IMR-90 (cell line): ENCODE measurements at regions not wholly inside any gene's neighbourhood (a gene's known extent, or its start where the extent isn't known, plus 50 kb on each side); places are given as distances from the start of the nearest gene placed in this dataset.

Experiments
- ATAC-seq: fragments of 200-7000 bp; cut with Tn5 transposase; 2 replicates; pipeline ENCODE4 v1.9.1; 2020; ENCODE audit warnings: low read depth, mild to moderate bottlenecking, moderate library complexity
- BruUV-seq: library from RNA; stranded (reverse); fragments of 400-500 nt; replicated peaks from 2 replicates; lab custom pipeline; 2021; lab: Mats Ljungman, UMichigan
- CTCF ChIA-PET: fragments of 300-600 bp; formaldehyde crosslinking; extraction: SDS; loops from one replicate; lab custom pipeline; 2021; ENCODE audit warnings: antibody characterized with exemption; lab: Yijun Ruan, JAX
- POLR2A ChIA-PET: fragments of 300-600 bp; sonication (Branson Sonifier 250); formaldehyde crosslinking; loops from one replicate; lab custom pipeline; 2022; ENCODE audit warnings: antibody characterized with exemption; ENCODE audit not compliant: unreplicated experiment; lab: Charles Lee
- DNase-seq: peaks from one replicate; pipeline ENCODE4 v3.0.0; 2013
- H2AFZ ChIP-seq: replicated peaks from 2 replicates; pipeline ENCODE3; 2013; ENCODE audit warnings: low read length, mild to moderate bottlenecking; ENCODE audit not compliant: poor library complexity
- H2AK5ac ChIP-seq: 2 replicates; pipeline ENCODE4 v1.6.1; 2013; ENCODE audit warnings: low read depth, low read length, inconsistent platforms
- H2AK9ac ChIP-seq: replicated peaks from 2 replicates; pipeline ENCODE3; 2013; ENCODE audit warnings: mild to moderate bottlenecking, low read depth, low read length, moderate library complexity; ENCODE audit not compliant: poor library complexity
- H2BK120ac ChIP-seq: 2 replicates; pipeline ENCODE4 v1.6.1; 2013; ENCODE audit warnings: low read depth, low read length, inconsistent platforms
- H2BK15ac ChIP-seq: 3 replicates; pipeline ENCODE4 v1.6.1; 2013; ENCODE audit warnings: low read depth, low read length, inconsistent platforms
- H2BK20ac ChIP-seq: 2 replicates; pipeline ENCODE4 v1.6.1; 2013; ENCODE audit warnings: low read depth, mild to moderate bottlenecking, inconsistent platforms, low read length, moderate library complexity
- H2BK5ac ChIP-seq: 2 replicates; pipeline ENCODE4 v1.6.1; 2013; ENCODE audit warnings: mild to moderate bottlenecking, low read depth, low read length, inconsistent platforms; ENCODE audit not compliant: poor library complexity, severe bottlenecking
- H3K14ac ChIP-seq: replicated peaks from 2 replicates; pipeline ENCODE4 v1.6.1; 2013; ENCODE audit warnings: low read depth, low read length, inconsistent platforms
- H3K18ac ChIP-seq: 2 replicates; pipeline ENCODE4 v1.6.1; 2013; ENCODE audit warnings: low read depth, low read length, control low read depth
- H3K23ac ChIP-seq: 2 replicates; pipeline ENCODE4 v1.6.1; 2013; ENCODE audit warnings: low read depth, low read length, inconsistent platforms
- H3K27ac ChIP-seq: 2 replicates; pipeline ENCODE4 v1.5.1; 2013; ENCODE audit warnings: mild to moderate bottlenecking, control low read depth, low read length; ENCODE audit not compliant: insufficient read depth
- H3K27me3 ChIP-seq: 2 replicates; pipeline ENCODE4 v1.6.1; 2013; ENCODE audit warnings: low read length; ENCODE audit not compliant: control insufficient read depth, insufficient read depth
- H3K36me3 ChIP-seq: 2 replicates; pipeline ENCODE4 v1.6.1; 2013; ENCODE audit warnings: low read length, mixed read lengths; ENCODE audit not compliant: control insufficient read depth, insufficient read depth
- H3K4ac ChIP-seq: 2 replicates; pipeline ENCODE4 v1.6.1; 2013; ENCODE audit warnings: low read depth, low read length, inconsistent platforms
- H3K4me1 ChIP-seq: 2 replicates; pipeline ENCODE4 v1.6.1; 2013; ENCODE audit warnings: low read length, mixed read lengths; ENCODE audit not compliant: control insufficient read depth, insufficient read depth
- H3K4me2 ChIP-seq: 2 replicates; pipeline ENCODE4 v1.6.1; 2013; ENCODE audit warnings: low read depth, mild to moderate bottlenecking, control low read depth, low read length, moderate library complexity
- H3K4me3 ChIP-seq: 2 replicates; pipeline ENCODE4 v1.5.1; 2013; ENCODE audit warnings: low read depth, mild to moderate bottlenecking, control low read depth, low read length, moderate library complexity; ENCODE audit not compliant: insufficient read depth
- H3K56ac ChIP-seq: 2 replicates; pipeline ENCODE4 v1.6.1; 2013; ENCODE audit warnings: low read length, inconsistent platforms; ENCODE audit not compliant: insufficient read depth; ENCODE audit errors: extremely low read depth
- H3K79me1 ChIP-seq, 2 experiments: 2 replicates each; pipeline ENCODE4 v1.6.1; 2013; ENCODE audit warnings: low read length in 2 of 2, inconsistent platforms in 1 of 2, low read depth in 1 of 2
- H3K9ac ChIP-seq: 2 replicates; pipeline ENCODE4 v1.6.1; 2013; ENCODE audit warnings: low read depth, low read length, control low read depth
- H3K9me1 ChIP-seq: 2 replicates; pipeline ENCODE4 v1.6.1; 2013; ENCODE audit warnings: low read length, inconsistent platforms; ENCODE audit not compliant: insufficient read depth
- H3K9me3 ChIP-seq: 2 replicates; pipeline ENCODE4 v1.6.1; 2013; ENCODE audit warnings: low read length; ENCODE audit not compliant: control insufficient read depth, insufficient read depth
- H4K20me1 ChIP-seq: 2 replicates; pipeline ENCODE4 v1.6.1; 2013; ENCODE audit warnings: low read length, inconsistent platforms; ENCODE audit not compliant: insufficient read depth
- H4K5ac ChIP-seq: 2 replicates; pipeline ENCODE4 v1.6.1; 2013; ENCODE audit warnings: mild to moderate bottlenecking, low read depth, low read length, control low read depth
- H4K8ac ChIP-seq, 2 experiments: 2 replicates each; pipeline ENCODE4 v1.6.1; 2013; ENCODE audit warnings: low read depth in 2 of 2, low read length in 2 of 2, control low read depth in 1 of 2, inconsistent platforms in 1 of 2
- H4K91ac ChIP-seq: 2 replicates; pipeline ENCODE4 v1.6.1; 2013; ENCODE audit warnings: low read depth, low read length, inconsistent platforms; ENCODE audit not compliant: insufficient read depth
- CEBPB ChIP-seq: IDR thresholded peaks from 2 replicates; pipeline ENCODE4 v1.6.1; 2012; ENCODE audit warnings: low read depth, low read length, improper control_type of control experiment
- NFE2L2 ChIP-seq: fragments of 150-350 bp; IDR thresholded peaks from 2 replicates; pipeline ENCODE4 v1.6.1; 2016; ENCODE audit warnings: low read depth, mild to moderate bottlenecking, low read length
- POLR2A ChIP-seq: IDR thresholded peaks from 2 replicates; pipeline ENCODE4 v1.6.1; 2012; ENCODE audit warnings: mild to moderate bottlenecking, low read depth, low read length
- RAD21 ChIP-seq: IDR thresholded peaks from 2 replicates; pipeline ENCODE4 v1.6.1; 2012; ENCODE audit warnings: low read length, improper control_type of control experiment
- SMC3 ChIP-seq: fragments of 150-350 bp; IDR thresholded peaks from 2 replicates; pipeline ENCODE4 v1.6.1; 2016; ENCODE audit warnings: low read depth, mild to moderate bottlenecking, antibody characterized with exemption, low read length, moderate library complexity
- WGBS, 2 experiments: methylation state at CpG; one replicate each; pipeline versions ENCODE4 v1.1.5 to v1.1.7; 2013; ENCODE audit warnings: missing lambda C conversion rate in 2 of 2; ENCODE audit not compliant: insufficient read length in 1 of 2; ENCODE audit errors: extremely low coverage in 2 of 2; 5-methylcytosine and 5-hydroxymethylcytosine counted together
- dilution Hi-C: fragments of 300-500 bp; cut with HindIII; formaldehyde crosslinking; loops from one replicate; pipeline ENCODE4 v1.14.3; 2018; ENCODE audit warnings: low sequenced_read_pairs; ENCODE audit not compliant: unreplicated experiment
- in situ Hi-C: fragments of 300-500 bp; cut with MboI; formaldehyde crosslinking; loops from 3 replicates; pipeline ENCODE4 v1.14.3; 2019; ENCODE audit warnings: low sequenced_read_pairs, inconsistent platforms, mixed read lengths
- intact Hi-C: fragments of 100-400 bp; cut with micrococcal nuclease; formaldehyde crosslinking; loops from 2 replicates; pipeline ENCODE4 v1.10.0; 2022
- TF ChIP-seq, protein P1 (sequence below): conservative IDR thresholded peaks from 2 replicates; pipeline ENCODE4 v1.5.1; 2012; ENCODE audit warnings: mild to moderate bottlenecking, low read depth, low read length, improper control_type of control experiment

DNA sequence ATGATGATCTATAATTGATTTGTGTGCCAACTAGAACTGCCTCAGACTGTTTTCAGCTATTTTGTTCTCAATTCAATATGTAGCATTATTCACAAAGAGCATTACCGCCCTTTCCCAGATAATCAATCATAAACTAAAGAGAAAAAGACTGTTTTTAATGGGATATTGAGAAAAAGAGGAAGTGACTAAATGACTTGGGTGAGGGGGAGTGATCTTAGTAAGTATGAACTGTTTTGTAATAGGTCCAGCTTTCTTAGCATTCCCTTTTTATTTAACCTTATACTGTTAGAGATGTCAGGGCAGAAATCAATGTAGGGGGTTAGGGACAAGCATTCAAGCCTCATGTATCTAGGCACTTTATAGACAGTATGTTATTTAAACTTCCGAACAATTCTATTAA, 157.8 kb upstream of the DPYD start:
- Histone ChIP-seq H2AK5ac (no peak overlapping the region), H2BK5ac (peak overlapping the region; percentile 54), H3K4me1 (peaks cover 4% of the 10 kb centered on the region; the same call in 1 of the 2 replicates), H2BK20ac (no peak overlapping the region), H3K27ac (no peak overlapping the region), H3K4me2 (no peak overlapping the region; the same call in 1 of the 2 replicates), H3K56ac (no peak overlapping the region), H4K8ac (0 out of 4 replicates have a peak overlapping the region, but pooled peaks of 1 of the 2 experiments have one; percentile 24), H3K9me1 (peaks cover 5% of the 10 kb centered on the region), H3K79me1 (0 out of 4 replicates have a peak, but pooled peaks cover 0 to 2% of the 10 kb centered on the region in 2 experiments), H2AFZ (no peak overlapping the region), H4K20me1 (no peaks in the 10 kb centered on the region), H3K4ac (no peak overlapping the region), H2AK9ac (no peak overlapping the region), H3K9me3 (no peaks in the 10 kb centered on the region), H3K27me3 (no peaks in the 10 kb centered on the region), H2BK120ac (no peak overlapping the region), H3K4me3 (no peak overlapping the region), H3K9ac (no peak overlapping the region), H3K23ac (no peak overlapping the region; the same call in 1 of the 2 replicates), H4K5ac (no peak overlapping the region; the same call in 1 of the 2 replicates), H2BK15ac (no peak overlapping the region; the same call in 2 of the 3 replicates), H3K36me3 (no peaks in the 10 kb centered on the region), H3K18ac (no peak overlapping the region), H3K14ac (no peak overlapping the region), H4K91ac (no peak overlapping the region)
- ATAC-seq (0 out of 2 replicates have a peak, but pooled peaks have one; percentile 35), DNase-seq (peak; percentile 52)
- CTCF ChIA-PET, result no interaction called here
- POLR2A ChIA-PET, result no interaction called here
- no CpG with 5 or more reads among the region's 2 CpGs for WGBS, 2 experiments
- no peak for TF ChIP-seq NFE2L2
- no peak for TF ChIP-seq POLR2A
- TF ChIP-seq, protein P1, sequence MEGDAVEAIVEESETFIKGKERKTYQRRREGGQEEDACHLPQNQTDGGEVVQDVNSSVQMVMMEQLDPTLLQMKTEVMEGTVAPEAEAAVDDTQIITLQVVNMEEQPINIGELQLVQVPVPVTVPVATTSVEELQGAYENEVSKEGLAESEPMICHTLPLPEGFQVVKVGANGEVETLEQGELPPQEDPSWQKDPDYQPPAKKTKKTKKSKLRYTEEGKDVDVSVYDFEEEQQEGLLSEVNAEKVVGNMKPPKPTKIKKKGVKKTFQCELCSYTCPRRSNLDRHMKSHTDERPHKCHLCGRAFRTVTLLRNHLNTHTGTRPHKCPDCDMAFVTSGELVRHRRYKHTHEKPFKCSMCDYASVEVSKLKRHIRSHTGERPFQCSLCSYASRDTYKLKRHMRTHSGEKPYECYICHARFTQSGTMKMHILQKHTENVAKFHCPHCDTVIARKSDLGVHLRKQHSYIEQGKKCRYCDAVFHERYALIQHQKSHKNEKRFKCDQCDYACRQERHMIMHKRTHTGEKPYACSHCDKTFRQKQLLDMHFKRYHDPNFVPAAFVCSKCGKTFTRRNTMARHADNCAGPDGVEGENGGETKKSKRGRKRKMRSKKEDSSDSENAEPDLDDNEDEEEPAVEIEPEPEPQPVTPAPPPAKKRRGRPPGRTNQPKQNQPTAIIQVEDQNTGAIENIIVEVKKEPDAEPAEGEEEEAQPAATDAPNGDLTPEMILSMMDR, result no peak
- peak; percentile 28; the same call in 1 of the 2 replicates for TF ChIP-seq CEBPB
- TF ChIP-seq SMC3, result no peak
- no peak for TF ChIP-seq RAD21
- in situ Hi-C loops, result no loop called here
- dilution Hi-C loops, result no loop called here
- BruUV-seq, result no TSS peak
- intact Hi-C loops, result no loop called here
